ENCODE measurements at regions not wholly inside any gene's neighbourhood (a gene's known extent, or its start where the extent isn't known, plus 50 kb on each side); places are given as distances from the start of the nearest gene placed in this dataset.

- no peak overlapping the region for H3K27ac ChIP-seq (ENCODE audit: extremely low read depth, low read depth, low read length)
- no peak for TF ChIP-seq HDAC1 (IDR thresholded peaks at IDR 0.05)
- TF ChIP-seq, protein P1, sequence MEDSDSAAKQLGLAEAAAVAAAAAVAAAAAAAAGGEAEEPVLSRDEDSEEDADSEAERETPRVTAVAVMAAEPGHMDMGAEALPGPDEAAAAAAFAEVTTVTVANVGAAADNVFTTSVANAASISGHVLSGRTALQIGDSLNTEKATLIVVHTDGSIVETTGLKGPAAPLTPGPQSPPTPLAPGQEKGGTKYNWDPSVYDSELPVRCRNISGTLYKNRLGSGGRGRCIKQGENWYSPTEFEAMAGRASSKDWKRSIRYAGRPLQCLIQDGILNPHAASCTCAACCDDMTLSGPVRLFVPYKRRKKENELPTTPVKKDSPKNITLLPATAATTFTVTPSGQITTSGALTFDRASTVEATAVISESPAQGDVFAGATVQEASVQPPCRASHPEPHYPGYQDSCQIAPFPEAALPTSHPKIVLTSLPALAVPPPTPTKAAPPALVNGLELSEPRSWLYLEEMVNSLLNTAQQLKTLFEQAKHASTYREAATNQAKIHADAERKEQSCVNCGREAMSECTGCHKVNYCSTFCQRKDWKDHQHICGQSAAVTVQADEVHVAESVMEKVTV (CRISPR knock-in tag; IDR thresholded peaks at IDR 0.05) = no peak
- no peak for TF ChIP-seq ZNF232 (CRISPR knock-in tag; IDR thresholded peaks at IDR 0.05)
- TF ChIP-seq ZNF146 (CRISPR knock-in tag; IDR thresholded peaks at IDR 0.05; ENCODE audit: unreplicated experiment) = no peak
- no peak for TF ChIP-seq RBM14 (IDR thresholded peaks at IDR 0.05; ENCODE audit: borderline replicate concordance, insufficient read depth, low read depth, low read length)
- TF ChIP-seq ZBTB1 (CRISPR knock-in tag; IDR thresholded peaks at IDR 0.05; ENCODE audit: borderline replicate concordance, low read depth) = no peak
- TF ChIP-seq, protein P2, sequence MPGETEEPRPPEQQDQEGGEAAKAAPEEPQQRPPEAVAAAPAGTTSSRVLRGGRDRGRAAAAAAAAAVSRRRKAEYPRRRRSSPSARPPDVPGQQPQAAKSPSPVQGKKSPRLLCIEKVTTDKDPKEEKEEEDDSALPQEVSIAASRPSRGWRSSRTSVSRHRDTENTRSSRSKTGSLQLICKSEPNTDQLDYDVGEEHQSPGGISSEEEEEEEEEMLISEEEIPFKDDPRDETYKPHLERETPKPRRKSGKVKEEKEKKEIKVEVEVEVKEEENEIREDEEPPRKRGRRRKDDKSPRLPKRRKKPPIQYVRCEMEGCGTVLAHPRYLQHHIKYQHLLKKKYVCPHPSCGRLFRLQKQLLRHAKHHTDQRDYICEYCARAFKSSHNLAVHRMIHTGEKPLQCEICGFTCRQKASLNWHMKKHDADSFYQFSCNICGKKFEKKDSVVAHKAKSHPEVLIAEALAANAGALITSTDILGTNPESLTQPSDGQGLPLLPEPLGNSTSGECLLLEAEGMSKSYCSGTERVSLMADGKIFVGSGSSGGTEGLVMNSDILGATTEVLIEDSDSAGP (CRISPR knock-in tag; IDR thresholded peaks at IDR 0.05) = no peak
- TF ChIP-seq, protein P3, sequence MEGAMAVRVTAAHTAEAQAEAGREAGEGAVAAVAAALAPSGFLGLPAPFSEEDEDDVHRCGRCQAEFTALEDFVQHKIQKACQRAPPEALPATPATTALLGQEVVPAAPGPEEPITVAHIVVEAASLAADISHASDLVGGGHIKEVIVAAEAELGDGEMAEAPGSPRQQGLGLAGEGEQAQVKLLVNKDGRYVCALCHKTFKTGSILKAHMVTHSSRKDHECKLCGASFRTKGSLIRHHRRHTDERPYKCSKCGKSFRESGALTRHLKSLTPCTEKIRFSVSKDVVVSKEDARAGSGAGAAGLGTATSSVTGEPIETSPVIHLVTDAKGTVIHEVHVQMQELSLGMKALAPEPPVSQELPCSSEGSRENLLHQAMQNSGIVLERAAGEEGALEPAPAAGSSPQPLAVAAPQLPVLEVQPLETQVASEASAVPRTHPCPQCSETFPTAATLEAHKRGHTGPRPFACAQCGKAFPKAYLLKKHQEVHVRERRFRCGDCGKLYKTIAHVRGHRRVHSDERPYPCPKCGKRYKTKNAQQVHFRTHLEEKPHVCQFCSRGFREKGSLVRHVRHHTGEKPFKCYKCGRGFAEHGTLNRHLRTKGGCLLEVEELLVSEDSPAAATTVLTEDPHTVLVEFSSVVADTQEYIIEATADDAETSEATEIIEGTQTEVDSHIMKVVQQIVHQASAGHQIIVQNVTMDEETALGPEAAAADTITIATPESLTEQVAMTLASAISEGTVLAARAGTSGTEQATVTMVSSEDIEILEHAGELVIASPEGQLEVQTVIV (CRISPR knock-in tag; IDR thresholded peaks at IDR 0.05; ENCODE audit: borderline replicate concordance) = no peak
- TF ChIP-seq, protein P4, sequence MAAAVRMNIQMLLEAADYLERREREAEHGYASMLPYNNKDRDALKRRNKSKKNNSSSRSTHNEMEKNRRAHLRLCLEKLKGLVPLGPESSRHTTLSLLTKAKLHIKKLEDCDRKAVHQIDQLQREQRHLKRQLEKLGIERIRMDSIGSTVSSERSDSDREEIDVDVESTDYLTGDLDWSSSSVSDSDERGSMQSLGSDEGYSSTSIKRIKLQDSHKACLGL (CRISPR knock-in tag; IDR thresholded peaks at IDR 0.05; ENCODE audit: borderline replicate concordance, poor library complexity, severe bottlenecking) = no peak
- ATAC-seq (no peak), FAIRE-seq (no peak), DNase-seq (ENCODE audit: extremely low read depth in 1 of 4, low spot score in 3 of 4) (no peak)
- in situ Hi-C loops (cut with MboI) = no loop called here
- H3K9me1 ChIP-seq (ENCODE audit: control insufficient read depth, insufficient read depth, low read length) = no peaks in the 10 kb centered on the region
- BruUV-seq (replicated peaks) = no TSS peak
- CTCF ChIA-PET (ENCODE audit: low intra/inter-chr PET ratio) = no interaction called here
- no peak overlapping the region for H3K4me3 ChIP-seq
- no peaks in the 10 kb centered on the region for H3K4me1 ChIP-seq (replicated peaks in 1 of 2; ENCODE audit: control insufficient read depth in 2 of 2, insufficient read depth in 2 of 2, low read length in 2 of 2)
- H3K79me2 ChIP-seq (ENCODE audit: control insufficient read depth, insufficient read depth, low read length) = no peaks in the 10 kb centered on the region
- 0% methylated on average over 4 of the region's 4 CpGs for WGBS (ENCODE audit: insufficient coverage, low coverage, missing lambda C conversion rate)
- H4K20me1 ChIP-seq (replicated peaks; ENCODE audit: control insufficient read depth, insufficient read depth, low read length) = no peaks in the 10 kb centered on the region
- intact Hi-C loops (cut with micrococcal nuclease) = no loop called here
- no peak overlapping the region for H2AFZ ChIP-seq (ENCODE audit: low read depth, low read length)
- H3K4me2 ChIP-seq (ENCODE audit: insufficient read depth, low read length) = no peak overlapping the region
- POLR2A ChIA-PET = no interaction called here
- no peak overlapping the region for H3K9ac ChIP-seq (ENCODE audit: insufficient read depth in 1 of 2, low read depth in 2 of 2, low read length in 2 of 2)
- no peaks in the 10 kb centered on the region for H3K27me3 ChIP-seq (ENCODE audit: control insufficient read depth in 2 of 2, insufficient read depth in 2 of 2, low read length in 2 of 2)
- H3K9me3 ChIP-seq (replicated peaks; ENCODE audit: control insufficient read depth, insufficient read depth, low read depth, low read length) = no peaks in the 10 kb centered on the region
- H3K36me3 ChIP-seq (ENCODE audit: control insufficient read depth, insufficient read depth, low read length) = no peaks in the 10 kb centered on the region
Measured at GRCh38 chr4:12968345-12968744, 515.8 kb downstream of the RAB28 start.

Measured in K562 (cell line).